ENCODE measurements at regions not wholly inside any gene's neighbourhood (a gene's known extent, or its start where the extent isn't known, plus 50 kb on each side); places are given as distances from the start of the nearest gene placed in this dataset.

DNA sequence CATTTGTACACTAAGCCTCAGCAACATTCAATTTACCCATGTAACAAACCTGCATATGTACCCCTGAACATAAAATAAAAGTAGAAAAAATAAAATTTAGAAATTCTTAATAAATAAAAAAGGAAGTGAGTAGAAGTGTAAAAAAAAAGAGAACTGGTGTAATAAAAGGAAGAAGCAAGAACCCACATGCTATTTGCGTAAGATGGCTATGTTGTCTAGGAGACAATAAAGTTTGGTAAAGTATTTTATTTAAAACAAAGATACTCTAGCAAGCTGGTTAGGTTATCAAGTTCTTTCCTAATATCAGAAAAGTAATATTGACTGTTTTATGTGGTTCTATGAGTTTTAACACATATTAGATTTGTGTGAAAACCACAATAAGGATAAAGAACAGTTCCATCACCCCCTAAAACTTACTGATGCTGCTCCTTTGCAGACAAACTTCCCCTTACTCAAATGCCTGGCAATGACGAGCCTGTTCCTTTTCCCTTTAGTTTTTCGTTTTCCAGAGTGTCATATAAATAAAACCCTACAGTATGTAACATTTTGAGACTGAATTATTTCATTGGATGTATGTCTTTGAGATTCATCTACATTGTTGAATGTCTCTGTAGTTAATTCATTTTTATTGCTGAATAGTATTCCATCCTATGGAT is 98.9 kb downstream of the TNFSF13B start:
- Histone ChIP-seq H2AFZ (ENCODE audit: low read depth, low read length) (no peak overlapping the region), H3K27ac (ENCODE audit: insufficient read depth, low read depth, low read length) (no peak overlapping the region), H3K79me2 (ENCODE audit: control insufficient read depth, insufficient read depth, low read length) (no peaks in the 10 kb centered on the region), H3K4me1 (ENCODE audit: control insufficient read depth, extremely low read depth, insufficient read depth, low read length) (no peaks in the 10 kb centered on the region), H3K9me3 (replicated peaks; ENCODE audit: control insufficient read depth, insufficient read depth, low read length) (no peaks in the 10 kb centered on the region), H3K9me1 (replicated peaks; ENCODE audit: control insufficient read depth, extremely low read depth, insufficient read depth, low read length) (no peaks in the 10 kb centered on the region), H3K36me3 (ENCODE audit: control insufficient read depth in 2 of 2, extremely low read depth in 1 of 2, insufficient read depth in 2 of 2, low read length in 2 of 2) (no peaks in the 10 kb centered on the region), H3K9ac (replicated peaks; ENCODE audit: extremely low read depth, insufficient read depth, low read length) (no peak overlapping the region), H3K27me3 (ENCODE audit: control insufficient read depth in 2 of 2, insufficient read depth in 2 of 2, low read length in 2 of 2) (no peaks in the 10 kb centered on the region), H4K20me1 (replicated peaks; ENCODE audit: control insufficient read depth, extremely low read depth, insufficient read depth, low read length) (no peaks in the 10 kb centered on the region), H3K4me2 (ENCODE audit: insufficient read depth, low read length) (no peak overlapping the region), H3K4me3 (replicated peaks in 1 of 3; ENCODE audit: insufficient read depth in 1 of 3, low read depth in 1 of 3, low read length in 3 of 3) (no peak overlapping the region)
- dilution Hi-C loops (cut with MboI; ENCODE audit: extremely low pct_ligation_motif_present, low sequenced_read_pairs): no loop called here
- ChIA-PET CTCF (no interaction called here), POLR2A (no interaction called here)
- no peak for FAIRE-seq
- DNase-seq (ENCODE audit: low read depth, low spot score): no peak
- no TSS peak for BruUV-seq (replicated peaks)
- intact Hi-C loops (cut with micrococcal nuclease): no loop called here
- no peak for TF ChIP-seq POLR2A (IDR thresholded peaks at IDR 0.05; ENCODE audit: low read depth, low read length)
- TF ChIP-seq FOS (IDR thresholded peaks at IDR 0.05; ENCODE audit: borderline replicate concordance, insufficient read depth, low read length): no peak
- TF ChIP-seq MYC (IDR thresholded peaks at IDR 0.05; ENCODE audit: low read depth, low read length): no peak
- TF ChIP-seq MAX (IDR thresholded peaks at IDR 0.05; ENCODE audit: insufficient read depth, insufficient read length): no peak
- TF ChIP-seq POLR2AphosphoS5 (IDR thresholded peaks at IDR 0.05; ENCODE audit: insufficient read depth, low read depth, low read length): no peak
- TF ChIP-seq GATA2 (IDR thresholded peaks at IDR 0.05; ENCODE audit: insufficient read depth, insufficient read length, low read depth, low read length): no peak
- TF ChIP-seq, protein P1, sequence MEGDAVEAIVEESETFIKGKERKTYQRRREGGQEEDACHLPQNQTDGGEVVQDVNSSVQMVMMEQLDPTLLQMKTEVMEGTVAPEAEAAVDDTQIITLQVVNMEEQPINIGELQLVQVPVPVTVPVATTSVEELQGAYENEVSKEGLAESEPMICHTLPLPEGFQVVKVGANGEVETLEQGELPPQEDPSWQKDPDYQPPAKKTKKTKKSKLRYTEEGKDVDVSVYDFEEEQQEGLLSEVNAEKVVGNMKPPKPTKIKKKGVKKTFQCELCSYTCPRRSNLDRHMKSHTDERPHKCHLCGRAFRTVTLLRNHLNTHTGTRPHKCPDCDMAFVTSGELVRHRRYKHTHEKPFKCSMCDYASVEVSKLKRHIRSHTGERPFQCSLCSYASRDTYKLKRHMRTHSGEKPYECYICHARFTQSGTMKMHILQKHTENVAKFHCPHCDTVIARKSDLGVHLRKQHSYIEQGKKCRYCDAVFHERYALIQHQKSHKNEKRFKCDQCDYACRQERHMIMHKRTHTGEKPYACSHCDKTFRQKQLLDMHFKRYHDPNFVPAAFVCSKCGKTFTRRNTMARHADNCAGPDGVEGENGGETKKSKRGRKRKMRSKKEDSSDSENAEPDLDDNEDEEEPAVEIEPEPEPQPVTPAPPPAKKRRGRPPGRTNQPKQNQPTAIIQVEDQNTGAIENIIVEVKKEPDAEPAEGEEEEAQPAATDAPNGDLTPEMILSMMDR (IDR thresholded peaks at IDR 0.05; ENCODE audit: extremely low read depth in 1 of 2, insufficient read depth in 1 of 2, low read depth in 1 of 2, low read length in 2 of 2): no peak
- no peak for TF ChIP-seq JUN (IDR thresholded peaks at IDR 0.05; ENCODE audit: borderline replicate concordance, insufficient read depth, insufficient read length, low read depth)
- no peak for TF ChIP-seq EZH2 (IDR thresholded peaks at IDR 0.05; ENCODE audit: borderline replicate concordance, low read depth, low read length, severe bottlenecking)
